HG03175 (cell line): ENCODE measurements at regions not wholly inside any gene's neighbourhood (a gene's known extent, or its start where the extent isn't known, plus 50 kb on each side); places are given as distances from the start of the nearest gene placed in this dataset.
"Not testable (repeated sequence)": the region's sequence is repeated elsewhere in the genome, so short reads cannot be mapped to it uniquely, and the experiment has no call there.

ENCODE experiments used
- ATAC-seq: cut with Tn5 transposase; IDR thresholded peaks from one replicate; pipeline ENCODE4 v1.9.1; 2021; ENCODE audit warnings: mild to moderate bottlenecking, moderate library complexity; ENCODE audit not compliant: unreplicated experiment

DNA sequence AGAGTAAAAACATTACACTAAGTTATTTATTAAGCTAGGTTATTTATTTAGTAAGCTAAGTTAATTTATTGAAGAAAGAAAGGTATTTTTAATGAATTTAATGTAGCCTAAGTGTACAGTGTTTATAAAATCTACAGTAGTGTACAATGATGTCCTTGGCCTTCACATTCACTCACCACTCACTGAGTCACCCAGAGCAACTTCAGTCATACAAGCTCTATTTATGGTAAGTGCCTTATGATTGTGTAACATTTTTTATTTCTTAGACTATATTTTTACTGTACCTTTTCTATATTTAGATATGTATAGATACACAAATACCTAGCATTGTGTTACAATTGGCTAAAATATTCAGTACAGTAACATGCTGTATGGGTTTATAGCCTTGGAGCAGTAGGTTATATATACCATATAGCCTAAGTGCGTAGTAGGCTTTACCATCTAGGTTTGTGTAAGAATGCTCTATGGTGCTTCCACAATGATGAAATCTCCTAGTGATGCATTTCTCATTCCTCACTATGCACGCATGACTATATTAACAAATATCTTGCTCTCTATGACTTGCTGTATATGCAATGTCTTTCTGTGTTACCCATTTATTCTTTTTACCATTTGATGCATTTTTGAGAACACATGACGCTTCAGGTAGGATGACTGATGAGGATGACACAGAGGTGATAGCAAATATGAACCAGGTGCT, 309.6 kb upstream of the ATXN7L3B start:
- no peak for ATAC-seq

DNA sequence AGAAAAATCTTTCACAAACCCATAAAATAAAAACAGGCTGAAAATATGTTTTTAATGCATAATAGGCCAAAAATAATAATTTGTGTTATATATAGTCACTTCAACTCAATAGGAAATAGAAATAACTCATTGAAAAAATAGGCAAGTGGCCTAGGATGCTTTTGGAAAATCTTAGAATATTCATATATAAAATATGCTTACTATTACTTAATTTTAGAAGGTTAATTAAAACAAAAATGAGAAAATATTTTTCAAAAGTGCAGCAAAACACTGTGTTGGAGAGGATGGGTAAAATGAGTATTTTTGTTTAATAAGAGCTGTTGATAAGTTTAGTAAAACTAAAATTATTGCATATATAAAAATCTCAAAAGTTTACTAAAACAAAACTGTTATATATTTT, 308.0 kb upstream of the ATXN7L3B start:
- no peak for ATAC-seq

DNA sequence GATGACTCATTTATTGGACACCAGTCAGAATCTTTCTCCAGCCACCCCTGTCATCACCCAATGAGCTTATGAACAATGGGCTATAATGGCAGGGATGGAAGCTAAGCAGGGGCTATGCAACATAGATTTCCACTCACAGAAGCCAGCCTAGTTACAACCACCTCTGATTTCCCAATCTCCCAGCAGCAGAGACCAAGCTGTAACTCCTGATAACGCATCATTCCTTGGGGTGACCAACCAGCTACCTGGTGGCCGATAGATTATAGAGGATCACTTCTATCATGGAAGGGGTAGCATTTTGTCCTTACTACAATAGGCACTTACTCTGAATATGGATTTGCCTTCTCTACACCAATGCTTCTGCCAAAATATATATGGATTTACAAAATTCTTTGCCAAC, 302.3 kb upstream of the ATXN7L3B start:
- no peak for ATAC-seq

DNA sequence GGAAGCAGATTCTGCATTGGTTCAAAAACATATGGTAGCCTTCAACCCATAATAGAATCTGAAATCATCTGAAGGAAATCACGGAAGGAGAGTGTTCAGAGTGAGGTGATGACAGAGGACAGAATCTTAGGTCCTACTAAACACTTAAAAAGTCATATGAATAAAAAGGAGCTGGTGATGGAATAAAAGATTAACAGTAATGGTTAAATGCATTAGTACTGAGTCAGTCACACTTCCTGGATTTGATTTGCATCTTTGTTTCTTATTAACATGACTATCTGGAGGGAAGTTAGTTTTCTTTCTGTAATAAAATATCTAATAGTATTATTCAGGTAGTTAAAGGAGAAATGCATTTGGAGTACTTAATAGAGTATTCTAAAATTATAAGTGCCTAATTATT, 296.3 kb upstream of the ATXN7L3B start:
- ATAC-seq, result no peak

DNA sequence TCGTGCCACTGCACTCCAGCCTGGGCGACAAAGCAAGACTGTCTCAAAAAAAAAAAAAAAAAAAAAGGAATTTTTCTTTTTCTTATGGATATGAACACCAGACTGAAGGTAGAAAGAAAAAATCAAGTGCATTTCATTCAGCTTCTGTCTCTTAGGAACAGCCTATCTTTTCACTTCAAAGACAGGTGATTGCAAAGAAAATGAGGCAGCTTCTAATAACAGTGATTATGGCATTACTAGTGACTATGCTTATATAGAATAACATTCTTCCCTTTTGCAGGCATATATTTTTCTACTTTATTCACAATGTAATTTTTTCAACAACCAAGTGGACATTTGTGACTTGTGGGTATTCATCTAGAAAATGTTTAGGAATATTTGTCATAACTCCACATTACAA, 295.5 kb upstream of the ATXN7L3B start:
- ATAC-seq, result no peak

DNA sequence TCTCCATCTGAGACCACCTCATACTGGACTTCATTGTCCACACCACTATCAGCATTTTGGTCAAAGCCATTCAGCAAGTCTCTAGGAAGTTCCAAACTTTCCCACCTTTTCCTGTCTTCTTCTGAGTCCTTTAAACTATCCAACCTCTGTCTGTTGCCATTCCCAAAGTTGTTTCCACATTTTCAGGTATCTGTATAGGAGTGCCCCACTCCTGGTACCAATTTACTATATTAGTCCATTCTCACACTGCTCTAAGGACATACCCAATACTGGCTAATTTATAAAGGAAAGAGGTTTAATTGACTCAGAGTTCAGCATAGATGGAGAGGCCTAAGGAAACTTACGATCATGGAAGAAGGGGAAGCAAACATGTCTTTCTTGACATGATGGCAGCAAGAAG, 292.2 kb upstream of the ATXN7L3B start:
- ATAC-seq, result no peak

DNA sequence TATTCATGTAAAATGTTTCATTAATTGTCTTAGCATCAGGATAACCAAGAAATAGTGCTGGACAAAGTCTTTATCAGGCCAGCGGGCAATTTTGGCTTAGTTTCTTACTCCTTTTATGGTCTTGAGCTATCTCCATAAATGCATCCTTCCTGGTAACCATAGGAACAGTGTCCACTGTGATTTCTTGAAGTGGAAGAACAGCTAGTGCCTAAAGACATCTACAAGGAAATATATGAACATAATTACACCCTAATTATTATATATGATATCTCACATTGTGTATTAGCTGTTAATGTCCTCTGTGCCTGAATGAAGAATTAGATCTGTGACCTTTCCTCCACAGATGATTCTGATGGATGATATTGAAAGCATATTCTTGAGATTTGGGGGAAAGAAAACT, 286.7 kb upstream of the ATXN7L3B start:
- ATAC-seq, result no peak

DNA sequence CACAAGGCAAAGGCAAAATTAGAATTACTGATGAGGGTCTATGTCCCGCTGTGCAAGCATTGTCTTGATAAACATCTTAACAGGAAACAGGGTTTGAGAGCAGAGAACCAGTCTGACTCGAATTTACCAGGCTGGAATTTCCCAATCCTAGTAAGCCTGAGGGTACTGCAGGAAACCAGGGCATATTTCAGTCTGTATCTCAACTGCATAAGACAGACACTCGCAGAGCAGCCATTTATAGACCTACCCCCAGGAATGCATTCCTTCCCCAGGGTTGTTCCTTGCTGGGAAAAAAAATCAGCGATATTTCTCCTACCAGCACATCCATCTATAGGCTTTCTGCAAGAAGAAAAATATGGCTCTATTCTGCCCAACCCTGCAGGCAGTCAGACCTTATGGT, 283.8 kb upstream of the ATXN7L3B start:
- not testable (repeated sequence) for ATAC-seq

DNA sequence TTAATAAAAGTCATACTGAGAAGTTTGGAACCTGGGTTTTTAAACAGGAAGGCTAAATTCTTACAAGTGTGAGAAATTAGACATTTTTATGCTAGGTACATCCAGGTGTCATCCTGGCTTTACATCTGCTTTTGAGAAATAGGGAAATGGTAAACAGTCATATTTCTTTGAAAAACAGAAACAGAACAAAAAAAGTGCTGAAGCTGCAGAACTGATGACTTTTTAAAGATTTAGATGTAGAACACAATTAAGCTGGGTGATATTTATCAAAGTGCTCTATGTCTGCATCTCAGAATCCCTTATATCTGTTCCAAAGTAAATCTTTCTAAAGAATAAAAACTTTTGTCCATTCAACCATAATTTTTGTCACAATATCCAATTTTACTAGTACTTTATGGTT, 282.9 kb upstream of the ATXN7L3B start:
- no peak for ATAC-seq

DNA sequence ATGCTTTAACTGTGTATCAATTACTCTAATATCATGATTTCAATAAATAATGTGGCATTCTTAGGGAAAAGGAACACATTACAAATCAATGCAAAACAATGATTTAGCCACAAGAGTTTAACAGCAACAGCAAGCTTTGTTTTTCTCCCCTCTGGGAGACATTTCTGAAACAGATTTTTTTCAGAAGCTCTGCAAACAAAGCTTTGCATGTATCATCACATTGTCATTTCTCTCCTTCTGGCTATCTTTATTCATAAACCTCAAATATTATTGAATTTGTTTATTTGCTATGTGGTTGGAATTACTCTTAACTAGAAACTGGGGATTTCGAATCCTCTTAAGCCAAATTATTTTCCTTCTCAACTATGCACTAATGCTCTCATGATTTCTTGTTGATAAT, 278.4 kb upstream of the ATXN7L3B start:
- no peak for ATAC-seq

DNA sequence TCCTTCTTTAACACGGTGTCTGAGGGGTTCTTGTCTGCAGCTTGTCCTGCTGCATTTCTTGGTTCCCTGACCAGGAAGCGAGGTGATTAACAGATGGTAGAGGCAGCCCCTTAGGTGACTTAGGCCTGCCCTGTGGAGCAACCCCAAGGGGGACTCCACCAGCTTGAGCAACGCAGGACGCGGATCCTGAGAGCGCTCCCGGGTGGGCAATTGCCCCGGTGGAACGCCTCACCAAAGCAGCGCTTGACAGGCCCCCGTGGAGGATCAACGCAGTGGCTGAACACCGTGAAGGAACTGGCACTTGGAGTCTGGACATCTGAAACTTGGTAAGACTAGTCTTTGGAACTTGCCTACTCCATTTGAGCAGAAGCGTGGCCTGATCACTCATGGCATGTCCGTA, 272.9 kb upstream of the ATXN7L3B start:
- no peak for ATAC-seq

DNA sequence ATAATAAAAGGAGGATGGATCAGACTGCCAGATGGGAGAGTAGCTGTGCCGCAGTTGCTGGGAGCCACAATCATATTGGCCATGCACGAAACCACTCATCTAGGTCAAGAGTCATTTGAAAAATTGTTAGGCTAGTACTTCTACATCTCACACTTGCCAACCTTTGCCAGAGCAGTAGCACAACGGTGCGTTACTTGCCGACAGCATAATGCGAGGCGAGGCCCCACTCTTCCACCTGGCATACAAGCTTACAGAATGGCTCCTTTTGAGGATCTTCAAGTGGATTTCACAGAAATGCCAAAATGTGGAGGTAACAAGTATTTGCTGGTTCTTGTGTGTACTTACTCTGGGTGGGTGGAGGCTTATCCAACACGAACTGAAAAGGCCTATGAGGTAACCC, 268.3 kb upstream of the ATXN7L3B start:
- not testable (repeated sequence) for ATAC-seq

DNA sequence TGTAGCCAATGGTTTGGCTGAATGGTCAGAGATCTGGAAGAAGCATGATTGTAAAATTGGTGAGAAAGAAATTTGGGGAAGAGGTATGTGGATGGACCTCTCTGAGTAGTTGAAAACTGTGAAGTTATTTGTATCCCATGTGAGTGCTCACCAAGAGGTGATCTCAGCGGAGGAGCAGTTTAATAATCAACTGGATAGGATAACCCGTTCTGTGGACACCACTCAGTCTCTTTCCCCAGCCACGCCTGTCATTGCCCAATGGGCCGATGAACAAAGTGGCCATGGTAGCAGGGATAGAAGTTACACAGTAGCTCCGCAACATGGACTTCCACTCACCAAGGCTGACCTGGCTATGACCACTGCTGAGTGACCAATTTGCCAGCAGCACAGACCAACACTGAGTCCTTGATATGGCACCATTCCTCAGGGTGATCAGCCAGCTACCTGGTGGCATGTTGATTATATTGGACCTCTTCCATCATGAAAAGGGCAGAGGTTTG, 257.4 kb upstream of the ATXN7L3B start:
- ATAC-seq, result no peak

DNA sequence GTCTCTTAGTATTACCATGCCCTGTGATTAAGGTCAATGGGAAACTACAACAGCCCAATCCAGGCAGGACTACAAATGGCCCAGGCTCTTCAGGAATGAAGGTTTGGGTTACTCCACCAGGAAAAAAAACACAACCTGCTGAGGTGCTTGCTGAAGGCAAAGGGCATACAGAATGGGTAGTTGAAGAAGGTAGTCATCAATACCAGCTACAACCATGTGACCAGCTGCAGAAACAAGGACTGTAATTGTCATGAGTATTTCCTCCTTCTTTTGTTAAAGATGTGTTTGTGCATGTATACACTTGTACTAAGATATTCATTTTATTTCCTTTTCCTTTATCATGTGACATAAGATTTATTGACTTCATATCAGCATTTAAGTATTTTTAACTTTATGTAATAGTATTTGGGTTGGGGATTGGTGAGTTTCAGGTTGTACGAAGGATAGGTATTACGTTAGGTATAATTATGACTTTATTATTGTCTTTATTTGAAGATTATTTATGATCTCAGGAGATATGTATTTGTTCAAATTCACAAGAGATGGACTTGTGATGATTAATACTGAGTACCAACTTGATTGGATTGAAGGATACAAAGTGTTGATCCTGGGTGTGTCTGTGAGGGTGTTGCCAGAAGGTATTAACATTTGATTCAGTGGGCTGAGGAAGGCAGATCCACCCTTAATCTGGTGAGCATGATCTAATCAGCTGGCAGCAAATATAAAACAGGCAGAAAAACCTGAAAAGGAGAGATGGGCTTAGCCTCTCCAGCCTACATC, 256.0 kb upstream of the ATXN7L3B start:
- not testable (repeated sequence) for ATAC-seq

DNA sequence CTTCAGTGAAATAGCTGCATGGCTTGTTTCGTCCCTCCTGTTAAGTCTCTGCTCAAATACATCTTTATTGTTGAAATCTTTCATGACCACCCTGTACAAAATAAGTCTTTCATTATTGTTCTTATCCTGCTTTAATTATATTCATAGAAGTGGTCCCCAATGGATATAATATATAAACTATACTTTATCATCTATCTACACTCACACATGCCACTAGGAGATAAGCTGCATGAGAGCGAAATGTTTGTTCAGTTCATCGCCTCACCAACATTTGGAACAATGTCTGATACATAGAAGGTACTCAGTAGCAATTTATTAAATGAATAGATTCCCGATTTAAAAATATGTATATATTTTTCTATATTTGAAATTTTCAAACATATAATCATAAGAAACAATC, 254.0 kb upstream of the ATXN7L3B start:
- ATAC-seq, result no peak

DNA sequence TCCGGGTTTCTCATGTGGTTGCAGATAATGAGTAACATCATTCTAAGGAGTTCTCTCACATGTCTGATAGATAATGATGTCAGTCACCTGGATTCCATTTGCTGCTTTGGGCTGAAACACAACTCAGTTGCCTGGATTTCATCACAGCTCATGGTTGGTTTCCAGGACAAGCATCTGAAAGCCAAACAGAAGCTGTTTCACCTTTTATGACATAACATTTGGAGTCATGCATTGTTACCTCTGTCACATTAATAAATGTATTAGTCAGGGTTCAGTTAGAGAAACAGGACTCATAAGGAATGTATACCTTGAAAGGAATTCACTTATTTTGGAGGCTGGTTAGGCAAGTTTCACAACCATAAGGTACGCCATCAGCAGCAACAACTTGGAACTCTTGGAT, 251.9 kb upstream of the ATXN7L3B start:
- no peak for ATAC-seq

DNA sequence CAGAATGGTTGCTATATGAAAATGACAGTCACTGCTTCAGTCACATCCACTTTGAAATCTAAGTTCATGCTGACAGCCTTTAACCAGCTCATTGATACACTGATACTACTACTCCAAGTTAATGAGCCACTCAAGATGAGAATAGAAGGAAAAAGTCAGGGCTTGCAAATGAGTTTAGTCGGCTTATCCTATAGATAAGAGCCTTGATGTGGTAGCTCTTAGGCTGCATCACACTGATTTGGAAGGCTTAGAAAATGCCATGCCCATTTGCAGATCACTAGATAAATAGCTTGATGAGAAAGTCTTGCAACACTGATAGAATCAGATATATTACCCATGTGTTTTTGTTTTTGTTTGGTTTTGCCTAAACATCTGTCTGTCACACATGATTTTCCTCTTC, 251.4 kb upstream of the ATXN7L3B start:
- no peak for ATAC-seq

DNA sequence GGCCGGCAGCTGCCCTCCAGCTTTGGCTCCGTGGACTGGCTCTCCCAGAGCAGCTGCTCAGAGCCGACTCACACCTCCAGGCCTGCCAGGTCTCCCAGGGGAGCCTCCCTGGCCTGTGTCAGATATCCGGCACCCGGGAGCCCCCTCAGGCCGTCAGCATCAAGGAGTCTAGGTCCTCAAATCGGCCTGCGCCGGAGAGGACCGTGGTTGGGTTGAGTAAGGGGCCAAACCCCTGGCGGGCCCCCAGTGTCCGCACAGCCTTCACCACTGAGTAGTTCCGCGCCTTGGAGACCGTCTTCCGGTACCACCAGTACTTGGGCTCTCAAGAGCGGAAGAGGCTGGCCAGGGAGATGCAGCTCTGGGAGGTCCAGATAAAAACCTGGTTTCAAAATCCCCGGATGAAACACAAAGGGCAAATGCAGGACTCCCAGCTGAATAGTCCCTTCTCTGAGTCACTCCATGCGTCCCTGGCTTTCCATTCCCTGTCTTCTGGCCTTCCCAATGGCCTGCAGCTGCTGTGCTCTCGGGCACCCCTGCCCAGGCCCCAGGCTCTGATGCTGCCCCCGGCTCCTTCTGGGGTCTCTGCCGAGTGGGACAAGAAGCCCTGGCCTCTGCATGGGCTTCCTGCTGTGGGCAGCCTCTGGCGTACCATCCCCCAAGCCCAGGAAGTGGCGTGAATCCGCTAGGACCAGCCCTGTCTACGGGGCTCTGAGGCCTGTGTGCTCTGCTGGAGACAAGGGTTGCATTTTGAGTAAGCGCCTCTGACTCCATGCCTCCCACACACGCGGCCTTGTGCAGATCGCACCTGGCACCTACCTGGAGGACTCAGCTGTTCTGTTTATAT, 245.1 kb upstream of the ATXN7L3B start:
- ATAC-seq, result no peak

DNA sequence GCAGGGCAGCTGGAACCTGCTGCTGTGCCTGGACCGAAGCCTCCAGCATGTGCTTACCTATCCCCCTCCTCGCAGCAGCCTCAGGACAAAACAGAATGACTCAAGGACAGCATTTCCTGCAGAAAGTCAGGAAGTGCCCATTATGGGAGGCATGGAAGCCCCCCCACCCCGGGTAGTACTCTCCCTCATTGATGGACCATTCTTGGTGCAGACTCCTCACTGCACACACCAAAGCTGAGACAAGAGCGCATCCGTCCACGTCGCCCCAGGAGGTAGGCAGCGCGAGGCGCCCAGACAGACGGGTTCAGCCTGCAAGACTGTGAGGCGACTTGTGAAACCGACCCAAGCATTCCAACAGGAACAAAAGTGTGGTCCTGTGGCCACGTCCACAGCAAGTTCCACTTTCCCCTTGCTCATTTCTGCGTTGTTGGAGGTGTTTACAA, 243.9 kb upstream of the ATXN7L3B start:
- ATAC-seq, result no peak

DNA sequence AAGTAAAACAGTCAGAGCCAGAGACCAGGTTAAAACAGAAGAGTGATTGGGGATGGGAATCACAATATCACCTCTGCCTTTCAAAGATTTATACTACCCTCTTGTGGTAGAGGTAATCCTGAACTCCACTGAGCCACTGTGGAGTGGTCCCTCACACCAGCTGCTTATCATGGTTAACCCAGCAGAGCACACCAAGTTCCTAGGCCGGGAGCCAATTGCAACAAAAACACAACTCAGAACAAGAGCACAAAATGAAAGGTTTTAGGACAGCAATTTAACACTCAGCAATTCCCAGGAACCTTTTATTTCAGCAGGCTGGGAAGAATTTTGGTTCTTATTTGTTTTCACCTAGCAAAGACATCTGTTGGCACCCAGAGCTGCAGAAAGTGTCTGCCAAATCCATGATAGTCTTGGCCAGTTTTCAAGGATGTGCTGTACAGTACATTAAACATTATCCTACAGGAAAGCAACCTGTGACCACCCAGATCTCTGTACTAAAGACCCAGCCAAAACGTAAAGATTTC, 220.5 kb upstream of the ATXN7L3B start:
- no peak for ATAC-seq

DNA sequence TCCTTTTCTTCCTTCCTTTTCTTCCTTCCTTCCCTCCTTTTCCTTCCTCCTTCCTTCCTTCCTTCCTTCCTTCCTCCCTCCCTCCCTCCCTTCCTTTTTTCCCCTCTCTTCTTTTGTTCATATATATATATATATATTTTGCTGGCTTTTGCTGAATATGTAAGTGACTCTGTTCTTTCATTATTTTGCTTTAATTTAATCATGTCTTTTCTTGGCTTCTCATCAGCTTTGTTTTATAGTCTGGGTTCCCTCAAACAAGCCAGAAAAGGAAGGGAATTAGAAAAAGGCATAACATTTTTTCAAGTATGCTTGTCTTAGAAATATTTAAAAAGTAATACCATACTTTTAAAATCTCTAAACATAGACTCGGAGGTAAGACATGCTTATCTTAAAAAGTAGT, 219.9 kb upstream of the ATXN7L3B start:
- ATAC-seq, result no peak
